GM12878 (cell line): ENCODE measurements at regions not wholly inside any gene's neighbourhood (a gene's known extent, or its start where the extent isn't known, plus 50 kb on each side); places are given as distances from the start of the nearest gene placed in this dataset.

Experiments
- ATAC-seq: fragments of 200-7000 bp; cut with Tn5 transposase; 3 replicates; pipeline ENCODE4 v1.9.1; 2020; ENCODE audit warnings: mild to moderate bottlenecking, moderate library complexity
- BruUV-seq: library from RNA; stranded (reverse); fragments of 400-500 nt; replicated peaks from 2 replicates; lab custom pipeline; 2021; lab: Mats Ljungman, UMichigan
- CTCF ChIA-PET: fragments of 300-600 bp; sonication (Branson Sonifier 250); formaldehyde crosslinking; extraction: SDS; loops from one replicate; lab custom pipeline; 2021; ENCODE audit warnings: inconsistent platforms; lab: Yijun Ruan, JAX
- POLR2A ChIA-PET: fragments of 350-600 bp; formaldehyde crosslinking; extraction: SDS; loops from one replicate; lab custom pipeline; 2021; ENCODE audit warnings: inconsistent platforms; lab: Charles Lee
- RAD21 ChIA-PET: fragments of 300-600 bp; sonication (Branson Sonifier 250); formaldehyde crosslinking; loops from one replicate; lab custom pipeline; 2023; ENCODE audit warnings: antibody characterized with exemption; ENCODE audit not compliant: unreplicated experiment; lab: Charles Lee
- SMC1A ChIA-PET: fragments of 300-600 bp; sonication (Branson Sonifier 250); formaldehyde crosslinking; loops from one replicate; lab custom pipeline; 2023; ENCODE audit not compliant: unreplicated experiment, uncharacterized antibody; lab: Charles Lee
- DNase-seq: peaks from one replicate; pipeline ENCODE4 v3.0.0-alpha.2; 2011; ENCODE audit warnings: low read depth, low spot score
- FAIRE-seq: peaks from 3 replicates; lab custom pipeline; 2011; peaks lifted over from hg19 to GRCh38; lab: Jason Lieb, UNC
- H2AFZ ChIP-seq: 2 replicates; pipeline ENCODE4 v1.6.0; 2011; ENCODE audit warnings: low read depth, low read length, control low read depth; ENCODE audit not compliant: control insufficient read depth
- H3K27ac ChIP-seq: 2 replicates; pipeline ENCODE4 v1.5.1; 2011; ENCODE audit warnings: control low read depth; ENCODE audit not compliant: control insufficient read depth, insufficient read depth
- H3K27me3 ChIP-seq, 2 experiments: replicated peaks in 1 of 2; 2 replicates each; pipeline versions ENCODE4 v1.6.0 to v1.6.1; 2011; ENCODE audit warnings: low read length in 1 of 2; ENCODE audit not compliant: control insufficient read depth in 2 of 2, insufficient read depth in 2 of 2
- H3K36me3 ChIP-seq, 2 experiments: 2 replicates each; pipeline ENCODE4 v1.5.1; 2011; ENCODE audit warnings: low read length in 1 of 2; ENCODE audit not compliant: control insufficient read depth in 2 of 2, insufficient read depth in 2 of 2
- H3K4me1 ChIP-seq: 2 replicates; pipeline ENCODE4 v1.6.1; 2011; ENCODE audit warnings: mild to moderate bottlenecking, low read length, moderate library complexity, mixed read lengths; ENCODE audit not compliant: control insufficient read depth, insufficient read depth
- H3K4me2 ChIP-seq: 2 replicates; pipeline ENCODE4 v1.6.0; 2011; ENCODE audit warnings: control low read depth; ENCODE audit not compliant: control insufficient read depth, insufficient read depth
- H3K4me3 ChIP-seq: fragments of 200-600 bp; sonication (generic); 2 replicates; pipeline ENCODE4 v1.5.1; 2016
- H3K79me2 ChIP-seq: 2 replicates; pipeline ENCODE4 v1.6.0; 2011; ENCODE audit warnings: low read length; ENCODE audit not compliant: control insufficient read depth, insufficient read depth
- H3K9ac ChIP-seq: 2 replicates; pipeline ENCODE4 v1.8.0; 2011; ENCODE audit warnings: low read length, control low read depth, mixed read lengths; ENCODE audit not compliant: control insufficient read depth, insufficient read depth
- H3K9me3 ChIP-seq: replicated peaks from 3 replicates; pipeline ENCODE4 v1.5.1; 2011; ENCODE audit warnings: mild to moderate bottlenecking, low read length; ENCODE audit not compliant: control insufficient read depth, insufficient read depth
- H4K20me1 ChIP-seq: 2 replicates; pipeline ENCODE4 v1.6.0; 2011; ENCODE audit not compliant: control insufficient read depth, insufficient read depth
- ELK1 ChIP-seq: IDR thresholded peaks from 2 replicates; pipeline ENCODE4 v1.6.1; 2012; ENCODE audit warnings: low read depth, low read length, improper control_type of control experiment
- HCFC1 ChIP-seq: fragments of 150-350 bp; IDR thresholded peaks from 2 replicates; pipeline ENCODE4 v1.6.1; 2014; ENCODE audit warnings: low read length
- HDGF ChIP-seq: fragments of 450-650 bp; IDR thresholded peaks from 2 replicates; pipeline ENCODE4 v1.6.1; 2016; ENCODE audit warnings: antibody characterized with exemption
- IKZF1 ChIP-seq: fragments of 450-650 bp; conservative IDR thresholded peaks from 2 replicates; pipeline ENCODE4 v1.6.1; 2017; ENCODE audit warnings: antibody characterized with exemption, mild to moderate bottlenecking
- IRF3 ChIP-seq: fragments of 450-650 bp; IDR thresholded peaks from 2 replicates; pipeline ENCODE4 v1.6.1; 2014; ENCODE audit warnings: mild to moderate bottlenecking
- MAX ChIP-seq: IDR thresholded peaks from 2 replicates; pipeline ENCODE4 v1.6.1; 2012; ENCODE audit warnings: low read depth, low read length, improper control_type of control experiment
- SP1 ChIP-seq: IDR thresholded peaks from one replicate; pipeline ENCODE4 v1.6.1; 2011; ENCODE audit warnings: low read depth, low read length
- STAT3 ChIP-seq: IDR thresholded peaks from 2 replicates; pipeline ENCODE4 v1.6.1; 2011; ENCODE audit warnings: low read depth, low read length, improper control_type of control experiment
- TAF1 ChIP-seq: IDR thresholded peaks from 2 replicates; pipeline ENCODE4 v1.6.1; 2011; ENCODE audit warnings: mild to moderate bottlenecking, low read depth, low read length, borderline replicate concordance
- TARDBP ChIP-seq: IDR thresholded peaks from 2 replicates; pipeline ENCODE4 v1.6.1; 2016; ENCODE audit warnings: borderline replicate concordance
- ZBTB11 ChIP-seq: fragments of 450-650 bp; formaldehyde crosslinking; IDR thresholded peaks from 2 replicates; pipeline ENCODE4 v1.5.0; 2022; ENCODE audit warnings: mild to moderate bottlenecking, missing genetic modification characterization
- ZNF217 ChIP-seq: fragments of 450-650 bp; IDR thresholded peaks from 2 replicates; pipeline ENCODE4 v1.6.1; 2017; ENCODE audit warnings: antibody characterized with exemption, mild to moderate bottlenecking
- whole genome bisulfite sequencing: methylation state at CpG from one replicate; pipeline ENCODE4 v1.1.6; 2016; ENCODE audit warnings: low lambda C conversion rate; ENCODE audit not compliant: insufficient replicate concordance, insufficient coverage; ENCODE audit errors: missing lambda C conversion rate; 5-methylcytosine and 5-hydroxymethylcytosine counted together
- in situ Hi-C: fragments of 300-500 bp; cut with MboI; formaldehyde crosslinking; loops from 9 replicates; pipeline ENCODE4 v1.14.3; 2018; ENCODE audit warnings: mixed read lengths
- intact Hi-C: fragments of 100-400 bp; cut with micrococcal nuclease; formaldehyde crosslinking; loops from one replicate; pipeline ENCODE4 v1.14.2; 2022; ENCODE audit not compliant: unreplicated experiment

- SMC1A ChIA-PET = no interaction called here
- Histone ChIP-seq H3K27me3 (no peaks in the 10 kb centered on the region), H3K27ac (no peak overlapping the region), H3K79me2 (no peaks in the 10 kb centered on the region), H3K4me1 (peaks cover 6% of the 10 kb centered on the region; the same call in 1 of the 2 replicates), H3K4me3 (no peak overlapping the region), H4K20me1 (no peaks in the 10 kb centered on the region; the same call in 1 of the 2 replicates), H3K36me3 (no peaks in the 10 kb centered on the region), H3K9me3 (no peaks in the 10 kb centered on the region; the same call in 2 of the 3 replicates), H3K9ac (no peak overlapping the region), H2AFZ (no peak overlapping the region), H3K4me2 (no peak overlapping the region)
- FAIRE-seq (no peak), ATAC-seq (no peak), DNase-seq (no peak)
- in situ Hi-C loops (no loop called here), intact Hi-C loops (no loop called here)
- no peak for TF ChIP-seq IKZF1
- no TSS peak for BruUV-seq
- RAD21 ChIA-PET = no interaction called here
- POLR2A ChIA-PET = no interaction called here
- 38% methylated on average over 7 of the region's 7 CpGs for WGBS
- CTCF ChIA-PET = no interaction called here
Measured at GRCh38 chr6:143616741-143617140, 61.0 kb upstream of the PHACTR2 start.

- Histone ChIP-seq H4K20me1 (no peaks in the 10 kb centered on the region; the same call in 1 of the 2 replicates), H3K79me2 (no peaks in the 10 kb centered on the region), H2AFZ (no peak overlapping the region), H3K4me1 (peaks cover 6% of the 10 kb centered on the region; the same call in 1 of the 2 replicates), H3K27ac (no peak overlapping the region), H3K36me3 (no peaks in the 10 kb centered on the region), H3K9ac (no peak overlapping the region), H3K9me3 (no peaks in the 10 kb centered on the region; the same call in 2 of the 3 replicates), H3K4me3 (no peak overlapping the region), H3K27me3 (no peaks in the 10 kb centered on the region), H3K4me2 (no peak overlapping the region)
- SMC1A ChIA-PET = interaction anchor here (1.1 kb wide), 1 partner anchor 324 kb away, joined by 3 read pairs; no protein-coding TSS in a partner anchor
- intact Hi-C loops (no loop called here), in situ Hi-C loops (no loop called here)
- DNase-seq (no peak), ATAC-seq (peak; percentile 64), FAIRE-seq (peak; percentile 54)
- CTCF ChIA-PET = no interaction called here
- RAD21 ChIA-PET = no interaction called here
- WGBS = 75% methylated on average over 1 of the region's 1 CpG
- POLR2A ChIA-PET = no interaction called here
- no TSS peak for BruUV-seq
- TF ChIP-seq STAT3 (no peak), TAF1 (no peak), MAX (no peak), ZNF217 (no peak), HCFC1 (no peak), SP1 (no peak), ZBTB11 (CRISPR knock-in tag) (no peak), TARDBP (no peak), IRF3 (no peak), HDGF (no peak), ELK1 (no peak)
Measured at GRCh38 chr6:143615785-143616184, 62.0 kb upstream of the PHACTR2 start.
